ENCODE measurements at regions not wholly inside any gene's neighbourhood (a gene's known extent, or its start where the extent isn't known, plus 50 kb on each side); places are given as distances from the start of the nearest gene placed in this dataset.

GRCh38 chr1:60170709-60171108, 97.1 kb upstream of the C1orf87 start:
- Histone ChIP-seq H2AFZ (ENCODE audit: low read depth, low read length) (no peak overlapping the region), H3K9me3 (ENCODE audit: insufficient read depth, low read length) (no peaks in the 10 kb centered on the region), H3K36me3 (replicated peaks; ENCODE audit: low read depth, low read length) (no peaks in the 10 kb centered on the region), H4K20me1 (ENCODE audit: insufficient read depth, low read length) (no peaks in the 10 kb centered on the region), H3K27ac (ENCODE audit: low read length) (no peak overlapping the region), H3K79me2 (ENCODE audit: low read length) (no peaks in the 10 kb centered on the region), H3K4me3 (ENCODE audit: low read length) (no peak overlapping the region), H3K4me2 (ENCODE audit: low read length) (no peak overlapping the region), H3K4me1 (ENCODE audit: low read length) (no peaks in the 10 kb centered on the region), H3K9ac (ENCODE audit: low read length) (no peak overlapping the region), H3K27me3 (ENCODE audit: low read depth, low read length) (no peaks in the 10 kb centered on the region)
- TF ChIP-seq CTCF (IDR thresholded peaks at IDR 0.05; ENCODE audit: low read depth, low read length): no peak
- no peak for TF ChIP-seq EZH2phosphoT487 (IDR thresholded peaks at IDR 0.05; ENCODE audit: low read depth)

GRCh38 chr1:60169206-60169605, 95.6 kb upstream of the C1orf87 start:
- Histone ChIP-seq H3K27ac (ENCODE audit: low read length) (no peak overlapping the region), H3K4me3 (ENCODE audit: low read length) (no peak overlapping the region), H3K9ac (ENCODE audit: low read length) (no peak overlapping the region), H3K4me1 (ENCODE audit: low read length) (no peaks in the 10 kb centered on the region), H4K20me1 (ENCODE audit: insufficient read depth, low read length) (no peaks in the 10 kb centered on the region), H3K79me2 (ENCODE audit: low read length) (no peaks in the 10 kb centered on the region), H3K36me3 (replicated peaks; ENCODE audit: low read depth, low read length) (no peaks in the 10 kb centered on the region), H3K27me3 (ENCODE audit: low read depth, low read length) (no peaks in the 10 kb centered on the region), H2AFZ (ENCODE audit: low read depth, low read length) (no peak overlapping the region), H3K9me3 (ENCODE audit: insufficient read depth, low read length) (no peaks in the 10 kb centered on the region), H3K4me2 (ENCODE audit: low read length) (no peak overlapping the region)
- TF ChIP-seq CTCF (IDR thresholded peaks at IDR 0.05; ENCODE audit: low read depth, low read length) (no peak), EZH2phosphoT487 (IDR thresholded peaks at IDR 0.05; ENCODE audit: low read depth) (no peak)

- no peaks in the 10 kb centered on the region for H4K20me1 ChIP-seq (ENCODE audit: insufficient read depth, low read length)
- no peak overlapping the region for H3K9ac ChIP-seq (ENCODE audit: low read length)
- H3K79me2 ChIP-seq (ENCODE audit: low read length): no peaks in the 10 kb centered on the region
- no peak overlapping the region for H3K27ac ChIP-seq (ENCODE audit: low read length)
- H2AFZ ChIP-seq (ENCODE audit: low read depth, low read length): no peak overlapping the region
- no peak overlapping the region for H3K4me3 ChIP-seq (ENCODE audit: low read length)
- H3K36me3 ChIP-seq (replicated peaks; ENCODE audit: low read depth, low read length): no peaks in the 10 kb centered on the region
- H3K9me3 ChIP-seq (ENCODE audit: insufficient read depth, low read length): no peaks in the 10 kb centered on the region
- no peaks in the 10 kb centered on the region for H3K27me3 ChIP-seq (ENCODE audit: low read depth, low read length)
- no peak for TF ChIP-seq CTCF (IDR thresholded peaks at IDR 0.05; ENCODE audit: low read depth, low read length)
- TF ChIP-seq EZH2phosphoT487 (IDR thresholded peaks at IDR 0.05; ENCODE audit: low read depth): no peak
- no peak overlapping the region for H3K4me2 ChIP-seq (ENCODE audit: low read length)
- H3K4me1 ChIP-seq (ENCODE audit: low read length): no peaks in the 10 kb centered on the region
These were observed 89.4 kb upstream of the C1orf87 start for GRCh38 chr1:60162936-60163335.

- TF ChIP-seq EZH2phosphoT487 (IDR thresholded peaks at IDR 0.05; ENCODE audit: low read depth) (no peak), CTCF (IDR thresholded peaks at IDR 0.05; ENCODE audit: low read depth, low read length) (no peak)
- Histone ChIP-seq H3K9ac (ENCODE audit: low read length) (no peak overlapping the region), H3K27me3 (ENCODE audit: low read depth, low read length) (no peaks in the 10 kb centered on the region)
These were observed 86.6 kb upstream of the C1orf87 start for GRCh38 chr1:60160141-60160540.

More at GRCh38 chr1:60160141-60160540, 86.6 kb upstream of the C1orf87 start:
- Histone ChIP-seq H3K4me2 (ENCODE audit: low read length) (no peak overlapping the region), H2AFZ (ENCODE audit: low read depth, low read length) (no peak overlapping the region), H3K79me2 (ENCODE audit: low read length) (no peaks in the 10 kb centered on the region), H3K36me3 (replicated peaks; ENCODE audit: low read depth, low read length) (no peaks in the 10 kb centered on the region), H3K9me3 (ENCODE audit: insufficient read depth, low read length) (no peaks in the 10 kb centered on the region), H3K27ac (ENCODE audit: low read length) (no peak overlapping the region), H3K4me1 (ENCODE audit: low read length) (no peaks in the 10 kb centered on the region), H4K20me1 (ENCODE audit: insufficient read depth, low read length) (no peaks in the 10 kb centered on the region), H3K4me3 (ENCODE audit: low read length) (no peak overlapping the region)

Data from OCI-LY3 (cell line).